Astrocyte (in vitro differentiated cells and primary cell): ENCODE measurements at regions not wholly inside any gene's neighbourhood (a gene's known extent, or its start where the extent isn't known, plus 50 kb on each side); places are given as distances from the start of the nearest gene placed in this dataset.

Source experiments
- DNase-seq: peaks from one replicate; pipeline ENCODE4 v3.0.0-alpha.2; 2010; ENCODE audit warnings: low read depth
- FAIRE-seq: peaks from 2 replicates; lab custom pipeline; 2011; peaks lifted over from hg19 to GRCh38; lab: Jason Lieb, UNC
- H2AFZ ChIP-seq: 2 replicates; pipeline ENCODE4 v1.6.0; 2012; ENCODE audit warnings: low read depth, low read length, inconsistent platforms
- H3K27ac ChIP-seq: 2 replicates; pipeline ENCODE4 v1.5.1; 2011; ENCODE audit warnings: low read depth, low read length, inconsistent platforms
- H3K27me3 ChIP-seq: 2 replicates; pipeline ENCODE4 v1.6.0; 2011; ENCODE audit warnings: low read length, inconsistent platforms; ENCODE audit not compliant: insufficient read depth
- H3K36me3 ChIP-seq: 2 replicates; pipeline ENCODE4 v1.5.1; 2011; ENCODE audit warnings: low read length, inconsistent platforms; ENCODE audit not compliant: insufficient read depth
- H3K4me1 ChIP-seq: 2 replicates; pipeline ENCODE4 v1.5.1; 2011; ENCODE audit warnings: low read length, inconsistent platforms; ENCODE audit not compliant: insufficient read depth
- H3K4me2 ChIP-seq: 2 replicates; pipeline ENCODE4 v1.6.0; 2012; ENCODE audit warnings: low read length, inconsistent platforms
- H3K4me3 ChIP-seq: 2 replicates; pipeline ENCODE4 v1.5.1; 2011; ENCODE audit warnings: low read depth, mild to moderate bottlenecking, low read length, inconsistent platforms; ENCODE audit not compliant: insufficient read depth
- H3K79me2 ChIP-seq: 2 replicates; pipeline ENCODE4 v1.6.0; 2012; ENCODE audit warnings: mild to moderate bottlenecking, low read length, inconsistent platforms; ENCODE audit not compliant: insufficient read depth
- H3K9ac ChIP-seq: 2 replicates; pipeline ENCODE4 v1.6.0; 2012; ENCODE audit warnings: mild to moderate bottlenecking, low read length, inconsistent platforms
- H3K9me3 ChIP-seq: 2 replicates; pipeline ENCODE4 v1.5.1; 2012; ENCODE audit warnings: low read depth, mild to moderate bottlenecking, low read length, inconsistent platforms; ENCODE audit not compliant: insufficient read depth
- H4K20me1 ChIP-seq: 2 replicates; pipeline ENCODE4 v1.6.0; 2012; ENCODE audit warnings: low read length, inconsistent platforms; ENCODE audit not compliant: insufficient read depth
- H3K27ac Mint-ChIP-seq: one replicate; pipeline ENCODE4 v1.8.0; 2021; ENCODE audit warnings: mild to moderate bottlenecking, mixed read lengths; ENCODE audit not compliant: unreplicated experiment
- H3K27me3 Mint-ChIP-seq: one replicate; pipeline ENCODE4 v1.8.0; 2021; ENCODE audit warnings: low read depth, mixed read lengths; ENCODE audit not compliant: unreplicated experiment
- H3K36me3 Mint-ChIP-seq: one replicate; pipeline ENCODE4 v1.8.0; 2021; ENCODE audit warnings: low read depth, mixed read lengths; ENCODE audit not compliant: unreplicated experiment
- H3K4me1 Mint-ChIP-seq: one replicate; pipeline ENCODE4 v1.8.0; 2021; ENCODE audit warnings: low read depth, mixed read lengths; ENCODE audit not compliant: unreplicated experiment
- H3K4me3 Mint-ChIP-seq: one replicate; pipeline ENCODE4 v1.8.0; 2021; ENCODE audit warnings: mild to moderate bottlenecking, moderate library complexity, mixed read lengths; ENCODE audit not compliant: unreplicated experiment
- H3K9me3 Mint-ChIP-seq: one replicate; pipeline ENCODE4 v1.8.0; 2021; ENCODE audit warnings: mild to moderate bottlenecking, mixed read lengths; ENCODE audit not compliant: unreplicated experiment
- CTCF ChIP-seq: IDR thresholded peaks from 2 replicates; pipeline ENCODE4 v1.5.1; 2011; ENCODE audit warnings: low read depth, mild to moderate bottlenecking, inconsistent platforms, low read length, moderate library complexity; ENCODE audit not compliant: insufficient read depth
- EZH2 ChIP-seq: IDR thresholded peaks from 2 replicates; pipeline ENCODE4 v1.6.1; 2012; ENCODE audit warnings: mild to moderate bottlenecking, low read length, inconsistent platforms; ENCODE audit not compliant: insufficient read depth

- FAIRE-seq, result no peak
- Histone ChIP-seq H3K9ac (no peak overlapping the region), H3K27me3 (no peaks in the 10 kb centered on the region), H3K36me3 (no peaks in the 10 kb centered on the region), H3K9me3 (no peaks in the 10 kb centered on the region), H3K27ac (no peak overlapping the region), H3K4me3 (no peak overlapping the region), H4K20me1 (no peaks in the 10 kb centered on the region), H3K79me2 (no peaks in the 10 kb centered on the region), H3K4me2 (no peak overlapping the region), H3K4me1 (no peaks in the 10 kb centered on the region), H2AFZ (no peak overlapping the region)
- Mint-ChIP-seq H3K27me3 (peaks cover 2% of the 10 kb centered on the region), H3K36me3 (no peaks in the 10 kb centered on the region), H3K4me1 (peaks cover 2% of the 10 kb centered on the region), H3K9me3 (no peaks in the 10 kb centered on the region), H3K27ac (no peak overlapping the region), H3K4me3 (no peak overlapping the region)
- no peak for TF ChIP-seq EZH2
- no peak for TF ChIP-seq CTCF
- no peak for DNase-seq
These were observed 154.6 kb upstream of the TRPC6 start for GRCh38 chr11:101738452-101738851.

GRCh38 chr11:101729406-101730078 is 145.7 kb upstream of the TRPC6 start:
- no peaks in the 10 kb centered on the region for H3K4me1 Mint-ChIP-seq
- no peak overlapping the region for H3K4me3 Mint-ChIP-seq
- Histone ChIP-seq H3K27me3 (no peaks in the 10 kb centered on the region), H4K20me1 (no peaks in the 10 kb centered on the region), H3K36me3 (no peaks in the 10 kb centered on the region), H3K79me2 (no peaks in the 10 kb centered on the region), H2AFZ (no peak overlapping the region), H3K9ac (no peak overlapping the region), H3K4me2 (no peak overlapping the region), H3K4me1 (no peaks in the 10 kb centered on the region), H3K9me3 (no peaks in the 10 kb centered on the region), H3K4me3 (no peak overlapping the region), H3K27ac (no peak overlapping the region)
- H3K27ac Mint-ChIP-seq, result no peak overlapping the region
- DNase-seq, result no peak
- no peak for FAIRE-seq
- no peaks in the 10 kb centered on the region for H3K36me3 Mint-ChIP-seq
- TF ChIP-seq EZH2 (no peak), CTCF (no peak)
- no peaks in the 10 kb centered on the region for H3K9me3 Mint-ChIP-seq
- no peaks in the 10 kb centered on the region for H3K27me3 Mint-ChIP-seq

- Histone ChIP-seq H4K20me1 (no peaks in the 10 kb centered on the region), H3K36me3 (no peaks in the 10 kb centered on the region), H3K27me3 (no peaks in the 10 kb centered on the region), H3K4me2 (no peak overlapping the region), H3K79me2 (no peaks in the 10 kb centered on the region), H2AFZ (no peak overlapping the region), H3K27ac (no peak overlapping the region), H3K4me3 (no peak overlapping the region), H3K9ac (no peak overlapping the region), H3K9me3 (no peaks in the 10 kb centered on the region), H3K4me1 (no peaks in the 10 kb centered on the region)
- TF ChIP-seq EZH2, result no peak
- no peak for TF ChIP-seq CTCF
- Mint-ChIP-seq H3K27me3 (no peaks in the 10 kb centered on the region), H3K4me3 (no peak overlapping the region), H3K36me3 (no peaks in the 10 kb centered on the region), H3K4me1 (no peaks in the 10 kb centered on the region), H3K9me3 (no peaks in the 10 kb centered on the region), H3K27ac (no peak overlapping the region)
- DNase-seq, result no peak
- no peak for FAIRE-seq
These were observed 143.6 kb upstream of the TRPC6 start for GRCh38 chr11:101727451-101727850.
